HEK293 (cell line): ENCODE measurements at regions not wholly inside any gene's neighbourhood (a gene's known extent, or its start where the extent isn't known, plus 50 kb on each side); places are given as distances from the start of the nearest gene placed in this dataset.

Experiments
- CTCF ChIA-PET: fragments of 350-600 bp; formaldehyde crosslinking; extraction: SDS; loops from one replicate; lab custom pipeline; 2021; ENCODE audit warnings: antibody characterized with exemption; lab: Yijun Ruan, JAX
- POLR2A ChIA-PET: fragments of 300-600 bp; formaldehyde crosslinking; extraction: SDS; loops from one replicate; lab custom pipeline; 2020; ENCODE audit warnings: antibody characterized with exemption, inconsistent platforms; lab: Yijun Ruan, JAX
- H3K27ac ChIP-seq: fragments of 200-500 bp; sonication (Bioruptor generic); 2 replicates; pipeline ENCODE4 v1.5.1; 2014; ENCODE audit warnings: low read depth, low read length, control low read depth, inconsistent platforms; ENCODE audit errors: extremely low read depth
- H3K36me3 ChIP-seq, 2 experiments: fragments of 200-500 bp in 1 of 2; sonication (Bioruptor generic) in 1 of 2; 1 replicate in 1 of 2; 2 replicates in 1 of 2; pipeline ENCODE4 v1.5.1; 2014 to 2017; ENCODE audit warnings: inconsistent platforms in 2 of 2, low read length in 2 of 2; ENCODE audit not compliant: control insufficient read depth in 2 of 2, insufficient read depth in 1 of 2
- H3K4me1 ChIP-seq: fragments of 200-500 bp; sonication (Bioruptor generic); 2 replicates; pipeline ENCODE4 v1.5.1; 2014; ENCODE audit warnings: mild to moderate bottlenecking, low read length, inconsistent platforms; ENCODE audit not compliant: control insufficient read depth, insufficient read depth
- H3K4me3 ChIP-seq: 2 replicates; pipeline ENCODE4 v1.5.1; 2011; ENCODE audit warnings: low read depth, mild to moderate bottlenecking, control low read depth, low read length, moderate library complexity
- H3K9me3 ChIP-seq: fragments of 200-500 bp; sonication (Bioruptor generic); 2 replicates; pipeline ENCODE4 v1.5.1; 2014; ENCODE audit warnings: low read depth, low read length, inconsistent platforms; ENCODE audit not compliant: control insufficient read depth, insufficient read depth
- GLIS1 ChIP-seq: fragments of 450-650 bp; formaldehyde crosslinking; IDR thresholded peaks from 2 replicates; pipeline ENCODE4 v1.5.1; 2016; ENCODE audit warnings: missing biosample characterization, missing genetic modification characterization
- HOXA7 ChIP-seq: sonication (generic); formaldehyde crosslinking; IDR thresholded peaks from 2 replicates; pipeline ENCODE4 v1.8.1; 2022; ENCODE audit warnings: missing genetic modification reagents, borderline replicate concordance
- KLF10 ChIP-seq: fragments of 450-650 bp; IDR thresholded peaks from 2 replicates; pipeline ENCODE4 v1.5.1; 2018; ENCODE audit warnings: missing biosample characterization, mild to moderate bottlenecking, missing genetic modification characterization
- PRDM1 ChIP-seq: fragments of 450-650 bp; formaldehyde crosslinking; IDR thresholded peaks from 2 replicates; pipeline ENCODE4; 2016; ENCODE audit warnings: missing biosample characterization, missing genetic modification characterization
- ZBTB1 ChIP-seq: fragments of 450-650 bp; formaldehyde crosslinking; IDR thresholded peaks from 2 replicates; pipeline ENCODE4 v1.5.1; 2016; ENCODE audit warnings: missing biosample characterization, missing genetic modification characterization
- ZNF114 ChIP-seq: fragments of 450-650 bp; formaldehyde crosslinking; IDR thresholded peaks from 2 replicates; pipeline ENCODE4 v1.5.0; 2017; ENCODE audit warnings: missing biosample characterization, missing genetic modification characterization
- ZNF132 ChIP-seq: fragments of 450-650 bp; formaldehyde crosslinking; IDR thresholded peaks from 2 replicates; pipeline ENCODE4 v1.5.1; 2017; ENCODE audit warnings: missing biosample characterization, missing genetic modification characterization, borderline replicate concordance
- ZNF274 ChIP-seq, 2 experiments: fragments of 200-500 bp in 1 of 2; fragments of 450-650 bp in 1 of 2; sonication (Bioruptor generic) in 1 of 2; formaldehyde crosslinking in 1 of 2; IDR thresholded peaks; 2 replicates each; pipeline versions ENCODE4 v1.5.1 to v1.6.1; 2014 to 2016; ENCODE audit warnings: borderline replicate concordance in 1 of 2, inconsistent platforms in 1 of 2, low read length in 1 of 2, missing biosample characterization in 1 of 2, missing genetic modification characterization in 1 of 2
- ZNF324 ChIP-seq: fragments of 450-650 bp; formaldehyde crosslinking; IDR thresholded peaks from 2 replicates; pipeline ENCODE4 v1.5.1; 2016; ENCODE audit warnings: missing biosample characterization, missing genetic modification characterization
- ZNF37A ChIP-seq: fragments of 450-650 bp; IDR thresholded peaks from 2 replicates; pipeline ENCODE4 v1.5.1; 2018; ENCODE audit warnings: missing biosample characterization, missing genetic modification characterization
- ZNF391 ChIP-seq: fragments of 450-650 bp; formaldehyde crosslinking; IDR thresholded peaks from 2 replicates; pipeline ENCODE4 v1.5.1; 2016; ENCODE audit warnings: low read depth, missing biosample characterization, missing genetic modification characterization, borderline replicate concordance
- ZNF521 ChIP-seq: fragments of 450-650 bp; formaldehyde crosslinking; IDR thresholded peaks from 2 replicates; pipeline ENCODE4 v1.5.1; 2017; ENCODE audit warnings: missing biosample characterization, mild to moderate bottlenecking, missing genetic modification characterization
- ZNF670 ChIP-seq: fragments of 450-650 bp; formaldehyde crosslinking; IDR thresholded peaks from 2 replicates; pipeline ENCODE4 v1.5.1; 2016; ENCODE audit warnings: missing biosample characterization, missing genetic modification characterization, low read depth
- ZSCAN16 ChIP-seq: fragments of 450-650 bp; formaldehyde crosslinking; IDR thresholded peaks from 2 replicates; pipeline ENCODE4 v1.5.1; 2016; ENCODE audit warnings: missing biosample characterization, missing genetic modification characterization
- TF ChIP-seq, protein P1 (sequence below): fragments of 450-650 bp; formaldehyde crosslinking; IDR thresholded peaks from 2 replicates; pipeline ENCODE4 v1.5.1; 2017; ENCODE audit warnings: missing biosample characterization, missing genetic modification characterization
- TF ChIP-seq, protein P2 (sequence below): fragments of 450-650 bp; formaldehyde crosslinking; IDR thresholded peaks from 2 replicates; pipeline ENCODE4 v1.5.1; 2016; ENCODE audit warnings: missing biosample characterization, missing genetic modification characterization
- TF ChIP-seq, protein P3 (sequence below): fragments of 450-650 bp; formaldehyde crosslinking; IDR thresholded peaks from 2 replicates; pipeline ENCODE4 v1.5.1; 2016; ENCODE audit warnings: missing biosample characterization, missing genetic modification characterization
- TF ChIP-seq, protein P4 (sequence below): fragments of 450-650 bp; formaldehyde crosslinking; IDR thresholded peaks from 2 replicates; pipeline ENCODE4 v1.5.1; 2016; ENCODE audit warnings: missing biosample characterization, missing genetic modification characterization

DNA sequence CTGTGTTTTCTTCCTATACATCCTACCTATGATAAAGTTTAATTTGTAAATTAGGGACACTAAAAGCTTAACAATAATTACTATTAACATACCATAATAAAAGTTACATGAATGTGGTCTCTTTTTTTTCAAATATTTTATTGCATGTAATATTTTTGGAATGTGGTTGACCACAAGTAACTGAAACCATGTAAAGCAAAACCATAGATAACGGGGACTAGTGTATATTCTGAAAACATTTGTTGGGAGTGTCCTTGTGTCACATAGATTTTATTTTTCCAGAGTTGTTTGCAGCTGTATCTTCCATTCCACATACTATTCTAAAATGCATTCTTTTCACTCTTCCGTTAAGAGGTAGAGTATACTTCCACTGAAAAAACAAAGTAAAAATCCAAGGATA is 200.4 kb downstream of the KIF18A start:
- POLR2A ChIA-PET = no interaction called here
- H3K4me3 ChIP-seq = no peak overlapping the region
- no peaks in the 10 kb centered on the region for H3K36me3 ChIP-seq
- H3K9me3 ChIP-seq = no peaks in the 10 kb centered on the region
- CTCF ChIA-PET = interaction anchor here (0.7 kb wide), 1 partner anchor 9 kb away, joined by 3 read pairs; no protein-coding TSS in a partner anchor
- H3K4me1 ChIP-seq = no peaks in the 10 kb centered on the region
- no peak overlapping the region for H3K27ac ChIP-seq
- TF ChIP-seq ZNF521 (tag by site-specific recombination) (no peak), ZNF391 (no peak), ZSCAN16 (no peak), ZNF324 (tag by site-specific recombination) (no peak), GLIS1 (tag by site-specific recombination) (no peak), ZNF37A (tag by site-specific recombination) (no peak), KLF10 (tag by site-specific recombination) (no peak), ZNF670 (tag by site-specific recombination) (no peak), ZNF132 (tag by site-specific recombination) (no peak), HOXA7 (no peak), ZBTB1 (tag by site-specific recombination) (no peak), ZNF114 (tag by site-specific recombination) (no peak)
- TF ChIP-seq, protein P1, sequence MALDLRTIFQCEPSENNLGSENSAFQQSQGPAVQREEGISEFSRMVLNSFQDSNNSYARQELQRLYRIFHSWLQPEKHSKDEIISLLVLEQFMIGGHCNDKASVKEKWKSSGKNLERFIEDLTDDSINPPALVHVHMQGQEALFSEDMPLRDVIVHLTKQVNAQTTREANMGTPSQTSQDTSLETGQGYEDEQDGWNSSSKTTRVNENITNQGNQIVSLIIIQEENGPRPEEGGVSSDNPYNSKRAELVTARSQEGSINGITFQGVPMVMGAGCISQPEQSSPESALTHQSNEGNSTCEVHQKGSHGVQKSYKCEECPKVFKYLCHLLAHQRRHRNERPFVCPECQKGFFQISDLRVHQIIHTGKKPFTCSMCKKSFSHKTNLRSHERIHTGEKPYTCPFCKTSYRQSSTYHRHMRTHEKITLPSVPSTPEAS (tag by site-specific recombination) = no peak
- TF ChIP-seq, protein P2, sequence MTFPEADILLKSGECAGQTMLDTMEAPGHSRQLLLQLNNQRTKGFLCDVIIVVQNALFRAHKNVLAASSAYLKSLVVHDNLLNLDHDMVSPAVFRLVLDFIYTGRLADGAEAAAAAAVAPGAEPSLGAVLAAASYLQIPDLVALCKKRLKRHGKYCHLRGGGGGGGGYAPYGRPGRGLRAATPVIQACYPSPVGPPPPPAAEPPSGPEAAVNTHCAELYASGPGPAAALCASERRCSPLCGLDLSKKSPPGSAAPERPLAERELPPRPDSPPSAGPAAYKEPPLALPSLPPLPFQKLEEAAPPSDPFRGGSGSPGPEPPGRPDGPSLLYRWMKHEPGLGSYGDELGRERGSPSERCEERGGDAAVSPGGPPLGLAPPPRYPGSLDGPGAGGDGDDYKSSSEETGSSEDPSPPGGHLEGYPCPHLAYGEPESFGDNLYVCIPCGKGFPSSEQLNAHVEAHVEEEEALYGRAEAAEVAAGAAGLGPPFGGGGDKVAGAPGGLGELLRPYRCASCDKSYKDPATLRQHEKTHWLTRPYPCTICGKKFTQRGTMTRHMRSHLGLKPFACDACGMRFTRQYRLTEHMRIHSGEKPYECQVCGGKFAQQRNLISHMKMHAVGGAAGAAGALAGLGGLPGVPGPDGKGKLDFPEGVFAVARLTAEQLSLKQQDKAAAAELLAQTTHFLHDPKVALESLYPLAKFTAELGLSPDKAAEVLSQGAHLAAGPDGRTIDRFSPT (tag by site-specific recombination) = no peak
- TF ChIP-seq, protein P3, sequence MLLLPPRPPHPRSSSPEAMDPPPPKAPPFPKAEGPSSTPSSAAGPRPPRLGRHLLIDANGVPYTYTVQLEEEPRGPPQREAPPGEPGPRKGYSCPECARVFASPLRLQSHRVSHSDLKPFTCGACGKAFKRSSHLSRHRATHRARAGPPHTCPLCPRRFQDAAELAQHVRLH (tag by site-specific recombination) = no peak

DNA sequence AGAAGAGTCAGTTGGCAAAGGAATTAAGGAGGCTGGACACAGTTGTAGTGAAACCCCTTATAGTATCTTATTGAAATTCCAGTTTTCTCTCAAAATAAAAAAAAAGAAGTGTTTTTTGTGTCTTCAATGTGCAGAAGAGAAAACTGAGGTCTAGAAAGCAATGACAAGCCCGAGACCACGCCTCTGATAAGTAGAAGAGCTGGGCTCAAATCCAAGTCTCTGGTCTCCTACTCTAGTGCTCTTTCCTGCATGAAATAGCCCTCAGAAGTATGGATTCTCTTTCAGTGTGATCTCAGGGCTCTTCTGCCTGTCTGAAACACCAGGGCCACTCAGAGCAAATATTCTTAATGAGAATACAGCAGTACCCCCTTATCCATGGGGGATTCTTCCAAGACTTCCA is 200.9 kb downstream of the KIF18A start:
- no peak overlapping the region for H3K4me3 ChIP-seq
- POLR2A ChIA-PET = no interaction called here

DNA sequence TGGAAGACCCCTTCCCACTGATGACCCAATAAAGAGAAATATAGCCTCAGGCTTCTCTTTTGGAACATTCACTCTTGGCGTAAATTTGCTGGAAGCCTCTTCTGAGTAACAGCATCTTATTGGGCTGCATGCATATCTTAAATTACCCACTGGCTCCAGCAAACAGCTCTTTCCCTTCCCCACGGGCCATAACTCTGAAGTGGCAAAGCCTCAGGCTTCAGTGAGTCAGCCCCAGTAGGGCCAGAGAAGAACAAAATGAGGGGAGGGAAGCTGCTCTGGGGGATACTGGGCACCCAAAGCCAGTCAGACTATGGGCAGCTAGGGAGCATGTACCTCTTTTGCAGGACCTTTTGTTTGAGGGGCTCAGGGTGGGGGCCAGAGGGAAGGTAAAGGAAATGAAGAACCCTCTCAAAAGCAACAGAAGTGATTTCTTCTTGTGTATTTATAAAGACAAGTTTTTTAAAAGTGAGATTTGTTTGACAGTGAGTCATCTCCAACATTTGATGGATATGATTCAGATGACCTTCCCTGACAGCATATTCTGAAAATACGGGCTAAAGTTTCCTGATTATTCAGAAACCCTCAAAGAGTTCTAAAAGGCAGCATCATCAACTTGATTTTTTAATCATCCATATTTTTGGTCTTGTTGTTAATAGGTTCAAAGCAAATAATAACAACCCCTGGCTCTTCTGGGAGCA is 203.4 kb downstream of the KIF18A start:
- CTCF ChIA-PET = no interaction called here
- TF ChIP-seq ZNF274 (IDR thresholded peaks at IDR 0.05; ENCODE audit: low read length) = no peak
- TF ChIP-seq ZNF274 (tag by site-specific recombination; IDR thresholded peaks at IDR 0.05; ENCODE audit: borderline replicate concordance) = no peak
- TF ChIP-seq, all 188 proteins: peak for 0
- no peaks in the 10 kb centered on the region for H3K36me3 ChIP-seq
- H3K4me1 ChIP-seq = no peaks in the 10 kb centered on the region
- no peak overlapping the region for H3K27ac ChIP-seq
- no peaks in the 10 kb centered on the region for H3K9me3 ChIP-seq
- no peak overlapping the region for H3K4me3 ChIP-seq
- POLR2A ChIA-PET = no interaction called here

More for the DNA sequence above, 200.9 kb downstream of the KIF18A start:
- Histone ChIP-seq H3K27ac (no peak overlapping the region), H3K4me1 (no peaks in the 10 kb centered on the region), H3K36me3 (no peaks in the 10 kb centered on the region), H3K9me3 (no peaks in the 10 kb centered on the region)
- TF ChIP-seq PRDM1 (tag by site-specific recombination) (no peak), ZNF324 (tag by site-specific recombination) (no peak)
- TF ChIP-seq, protein P4, sequence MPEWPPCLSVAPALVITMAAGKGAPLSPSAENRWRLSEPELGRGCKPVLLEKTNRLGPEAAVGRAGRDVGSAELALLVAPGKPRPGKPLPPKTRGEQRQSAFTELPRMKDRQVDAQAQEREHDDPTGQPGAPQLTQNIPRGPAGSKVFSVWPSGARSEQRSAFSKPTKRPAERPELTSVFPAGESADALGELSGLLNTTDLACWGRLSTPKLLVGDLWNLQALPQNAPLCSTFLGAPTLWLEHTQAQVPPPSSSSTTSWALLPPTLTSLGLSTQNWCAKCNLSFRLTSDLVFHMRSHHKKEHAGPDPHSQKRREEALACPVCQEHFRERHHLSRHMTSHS (tag by site-specific recombination) = no peak
- CTCF ChIA-PET = no interaction called here
